ENCODE measurements at regions not wholly inside any gene's neighbourhood (a gene's known extent, or its start where the extent isn't known, plus 50 kb on each side); places are given as distances from the start of the nearest gene placed in this dataset.

GRCh38 chr2:161103451-161103831, 56.8 kb upstream of the TANK start:
- no peak overlapping the region for H3K4me2 ChIP-seq
- no peaks in the 10 kb centered on the region; the same call in 2 of the 3 replicates for H3K36me3 Mint-ChIP-seq (ENCODE audit: low read depth)
- no peaks in the 10 kb centered on the region for H3K79me2 ChIP-seq (replicated peaks; ENCODE audit: insufficient read depth)
- peaks cover 8% of the 10 kb centered on the region for H3K4me1 Mint-ChIP-seq
- H2AFZ ChIP-seq, result no peak overlapping the region
- H3K9me3 Mint-ChIP-seq, result peaks cover 3% of the 10 kb centered on the region; the same call in 1 of the 3 replicates
- H3K9me2 ChIP-seq (ENCODE audit: insufficient read depth), result no peaks in the 10 kb centered on the region
- H3K36me3 ChIP-seq (ENCODE audit: insufficient read depth), result no peaks in the 10 kb centered on the region
- no peaks in the 10 kb centered on the region for H3F3A ChIP-seq (replicated peaks; ENCODE audit: low read depth)
- no peak overlapping the region for H3K27ac Mint-ChIP-seq
- H3K27ac ChIP-seq (ENCODE audit: low read depth), result no peak overlapping the region
- TF ChIP-seq CTCF (conservative IDR thresholded peaks at IDR 0.05; ENCODE audit: low read depth in 2 of 2), result no peak
- no peak for TF ChIP-seq CREB1 (CRISPR knock-in tag; IDR thresholded peaks at IDR 0.05; ENCODE audit: low read depth)
- no peak for TF ChIP-seq POLR2AphosphoS5 (IDR thresholded peaks at IDR 0.05; ENCODE audit: low read depth)
- no peak for TF ChIP-seq STAT1 (IDR thresholded peaks at IDR 0.05; ENCODE audit: unreplicated experiment)
- no peak for TF ChIP-seq JUNB (IDR thresholded peaks at IDR 0.05; ENCODE audit: unreplicated experiment)
- TF ChIP-seq, protein P1, sequence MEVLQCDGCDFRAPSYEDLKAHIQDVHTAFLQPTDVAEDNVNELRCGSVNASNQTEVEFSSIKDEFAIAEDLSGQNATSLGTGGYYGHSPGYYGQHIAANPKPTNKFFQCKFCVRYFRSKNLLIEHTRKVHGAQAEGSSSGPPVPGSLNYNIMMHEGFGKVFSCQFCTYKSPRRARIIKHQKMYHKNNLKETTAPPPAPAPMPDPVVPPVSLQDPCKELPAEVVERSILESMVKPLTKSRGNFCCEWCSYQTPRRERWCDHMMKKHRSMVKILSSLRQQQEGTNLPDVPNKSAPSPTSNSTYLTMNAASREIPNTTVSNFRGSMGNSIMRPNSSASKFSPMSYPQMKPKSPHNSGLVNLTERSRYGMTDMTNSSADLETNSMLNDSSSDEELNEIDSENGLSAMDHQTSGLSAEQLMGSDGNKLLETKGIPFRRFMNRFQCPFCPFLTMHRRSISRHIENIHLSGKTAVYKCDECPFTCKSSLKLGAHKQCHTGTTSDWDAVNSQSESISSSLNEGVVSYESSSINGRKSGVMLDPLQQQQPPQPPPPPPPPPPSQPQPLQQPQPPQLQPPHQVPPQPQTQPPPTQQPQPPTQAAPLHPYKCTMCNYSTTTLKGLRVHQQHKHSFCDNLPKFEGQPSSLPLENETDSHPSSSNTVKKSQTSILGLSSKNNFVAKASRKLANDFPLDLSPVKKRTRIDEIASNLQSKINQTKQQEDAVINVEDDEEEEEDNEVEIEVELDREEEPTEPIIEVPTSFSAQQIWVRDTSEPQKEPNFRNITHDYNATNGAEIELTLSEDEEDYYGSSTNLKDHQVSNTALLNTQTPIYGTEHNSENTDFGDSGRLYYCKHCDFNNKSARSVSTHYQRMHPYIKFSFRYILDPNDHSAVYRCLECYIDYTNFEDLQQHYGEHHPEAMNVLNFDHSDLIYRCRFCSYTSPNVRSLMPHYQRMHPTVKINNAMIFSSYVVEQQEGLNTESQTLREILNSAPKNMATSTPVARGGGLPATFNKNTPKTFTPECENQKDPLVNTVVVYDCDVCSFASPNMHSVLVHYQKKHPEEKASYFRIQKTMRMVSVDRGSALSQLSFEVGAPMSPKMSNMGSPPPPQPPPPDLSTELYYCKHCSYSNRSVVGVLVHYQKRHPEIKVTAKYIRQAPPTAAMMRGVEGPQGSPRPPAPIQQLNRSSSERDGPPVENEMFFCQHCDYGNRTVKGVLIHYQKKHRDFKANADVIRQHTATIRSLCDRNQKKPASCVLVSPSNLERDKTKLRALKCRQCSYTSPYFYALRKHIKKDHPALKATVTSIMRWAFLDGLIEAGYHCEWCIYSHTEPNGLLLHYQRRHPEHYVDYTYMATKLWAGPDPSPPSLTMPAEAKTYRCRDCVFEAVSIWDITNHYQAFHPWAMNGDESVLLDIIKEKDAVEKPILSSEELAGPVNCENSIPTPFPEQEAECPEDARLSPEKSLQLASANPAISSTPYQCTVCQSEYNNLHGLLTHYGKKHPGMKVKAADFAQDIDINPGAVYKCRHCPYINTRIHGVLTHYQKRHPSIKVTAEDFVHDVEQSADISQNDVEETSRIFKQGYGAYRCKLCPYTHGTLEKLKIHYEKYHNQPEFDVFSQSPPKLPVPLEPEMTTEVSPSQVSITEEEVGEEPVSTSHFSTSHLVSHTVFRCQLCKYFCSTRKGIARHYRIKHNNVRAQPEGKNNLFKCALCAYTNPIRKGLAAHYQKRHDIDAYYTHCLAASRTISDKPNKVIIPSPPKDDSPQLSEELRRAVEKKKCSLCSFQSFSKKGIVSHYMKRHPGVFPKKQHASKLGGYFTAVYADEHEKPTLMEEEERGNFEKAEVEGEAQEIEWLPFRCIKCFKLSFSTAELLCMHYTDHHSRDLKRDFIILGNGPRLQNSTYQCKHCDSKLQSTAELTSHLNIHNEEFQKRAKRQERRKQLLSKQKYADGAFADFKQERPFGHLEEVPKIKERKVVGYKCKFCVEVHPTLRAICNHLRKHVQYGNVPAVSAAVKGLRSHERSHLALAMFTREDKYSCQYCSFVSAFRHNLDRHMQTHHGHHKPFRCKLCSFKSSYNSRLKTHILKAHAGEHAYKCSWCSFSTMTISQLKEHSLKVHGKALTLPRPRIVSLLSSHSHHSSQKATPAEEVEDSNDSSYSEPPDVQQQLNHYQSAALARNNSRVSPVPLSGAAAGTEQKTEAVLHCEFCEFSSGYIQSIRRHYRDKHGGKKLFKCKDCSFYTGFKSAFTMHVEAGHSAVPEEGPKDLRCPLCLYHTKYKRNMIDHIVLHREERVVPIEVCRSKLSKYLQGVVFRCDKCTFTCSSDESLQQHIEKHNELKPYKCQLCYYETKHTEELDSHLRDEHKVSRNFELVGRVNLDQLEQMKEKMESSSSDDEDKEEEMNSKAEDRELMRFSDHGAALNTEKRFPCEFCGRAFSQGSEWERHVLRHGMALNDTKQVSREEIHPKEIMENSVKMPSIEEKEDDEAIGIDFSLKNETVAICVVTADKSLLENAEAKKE (CRISPR knock-in tag; IDR thresholded peaks at IDR 0.05), result no peak
- TF ChIP-seq EZH2phosphoT487 (IDR thresholded peaks at IDR 0.05; ENCODE audit: unreplicated experiment), result no peak
- ATAC-seq (no peak), DNase-seq (ENCODE audit: low spot score) (no peak)
- no peaks in the 10 kb centered on the region for H3K27me3 Mint-ChIP-seq (ENCODE audit: insufficient read depth, low read depth, poor library complexity)
- no peaks in the 10 kb centered on the region for H4K20me1 ChIP-seq (replicated peaks; ENCODE audit: insufficient read depth)
- H3K4me1 ChIP-seq (ENCODE audit: insufficient read depth), result no peaks in the 10 kb centered on the region
- H3K27me3 ChIP-seq (ENCODE audit: insufficient read depth), result no peaks in the 10 kb centered on the region
- H3K4me3 Mint-ChIP-seq, result no peak overlapping the region
- no peak overlapping the region for H3K4me3 ChIP-seq
